Body of pancreas (tissue), 4 donors: ENCODE measurements at regions not wholly inside any gene's neighbourhood (a gene's known extent, or its start where the extent isn't known, plus 50 kb on each side); places are given as distances from the start of the nearest gene placed in this dataset.

Source experiments
- CTCF ChIP-seq, 7 experiments: fragments of 450-650 bp in 4 of 7; fragments of 200-600 bp in 3 of 7; sonication (generic) in 3 of 7; IDR thresholded peaks; one replicate each; pipeline ENCODE4 v1.5.1; 2016 to 2019; ENCODE audit warnings: antibody characterized with exemption in 7 of 7
- POLR2A ChIP-seq, 3 donors: fragments of 450-650 bp; IDR thresholded peaks; one replicate each; pipeline ENCODE4 v1.6.1; 2016; ENCODE audit warnings: antibody characterized with exemption in 3 of 3, mild to moderate bottlenecking in 2 of 3

GRCh38 chr22:48758881-48759875, 1068.5 kb downstream of the BRD1 start:
- TF ChIP-seq CTCF (IDR thresholded peaks at IDR 0.05) (no peak), POLR2A (IDR thresholded peaks at IDR 0.05) (no peak)
